SK-N-SH (cell line): ENCODE measurements at regions not wholly inside any gene's neighbourhood (a gene's known extent, or its start where the extent isn't known, plus 50 kb on each side); places are given as distances from the start of the nearest gene placed in this dataset.

Experiments used
- CTCF ChIA-PET: fragments of 300-600, 350-600 bp; formaldehyde crosslinking; extraction: SDS; loops from one replicate; lab custom pipeline; 2021; lab: Yijun Ruan, JAX
- POLR2A ChIA-PET: fragments of 350-600 bp; sonication (Branson Sonifier 250); formaldehyde crosslinking; extraction: SDS; loops from one replicate; lab custom pipeline; 2020; ENCODE audit warnings: antibody characterized with exemption, inconsistent platforms; lab: Yijun Ruan, JAX
- DNase-seq: peaks from one replicate; pipeline ENCODE4 v3.0.0; 2012
- H2AFZ ChIP-seq: fragments of 200-600 bp; sonication (generic); 2 replicates; pipeline ENCODE4 v1.8.1; 2016; ENCODE audit warnings: antibody characterized with exemption, mild to moderate bottlenecking, low read depth
- H3F3A ChIP-seq: fragments of 200-600 bp; sonication (generic); replicated peaks from 2 replicates; pipeline ENCODE3; 2016; ENCODE audit warnings: antibody characterized with exemption, mild to moderate bottlenecking; ENCODE audit not compliant: insufficient read depth
- H3K27ac ChIP-seq, 2 experiments: fragments of 200-500 bp in 1 of 2; fragments of 200-600 bp in 1 of 2; sonication (Bioruptor generic) in 1 of 2; sonication (generic), shearing (Covaris generic) in 1 of 2; 2 replicates each; pipeline versions ENCODE4 v1.5.1 to v1.6.1; 2014 to 2016; ENCODE audit warnings: low read depth in 2 of 2, inconsistent platforms in 1 of 2, low read length in 1 of 2, mild to moderate bottlenecking in 1 of 2, mixed read lengths in 1 of 2
- H3K27me3 ChIP-seq: fragments of 200-600 bp; sonication (generic), shearing (Covaris generic); 2 replicates; pipeline ENCODE4 v1.6.1; 2016; ENCODE audit warnings: mixed run types; ENCODE audit not compliant: insufficient read depth
- H3K36me3 ChIP-seq, 2 experiments: fragments of 200-500 bp in 1 of 2; fragments of 200-600 bp in 1 of 2; sonication (Bioruptor generic) in 1 of 2; sonication (generic) in 1 of 2; replicated peaks in 1 of 2; 2 replicates each; pipeline versions ENCODE3 to v1.5.1; 2014 to 2016; ENCODE audit warnings: low read length in 1 of 2, mild to moderate bottlenecking in 1 of 2; ENCODE audit not compliant: insufficient read depth in 2 of 2, control insufficient read depth in 1 of 2
- H3K4me1 ChIP-seq, 2 experiments: fragments of 200-500 bp in 1 of 2; fragments of 200-600 bp in 1 of 2; sonication (Bioruptor generic) in 1 of 2; sonication (generic), shearing (Covaris generic) in 1 of 2; 2 replicates each; pipeline versions ENCODE4 v1.5.1 to v1.6.1; 2014 to 2016; ENCODE audit warnings: low read depth in 1 of 2, low read length in 1 of 2, mixed run types in 1 of 2; ENCODE audit not compliant: insufficient read depth in 2 of 2, control insufficient read depth in 1 of 2
- H3K4me2 ChIP-seq: fragments of 200-600 bp; sonication (generic), shearing (Covaris generic); 2 replicates; pipeline ENCODE4 v1.6.1; 2017; ENCODE audit warnings: mixed run types
- H3K4me3 ChIP-seq, 2 experiments: fragments of 200-500 bp in 1 of 2; fragments of 200-600 bp in 1 of 2; sonication (Bioruptor generic) in 1 of 2; sonication (generic), shearing (Covaris generic) in 1 of 2; 2 replicates each; pipeline versions ENCODE4 v1.5.1 to v1.8.1; 2014 to 2016; ENCODE audit warnings: low read depth in 2 of 2, inconsistent platforms in 1 of 2, low read length in 1 of 2, mild to moderate bottlenecking in 1 of 2, mixed read lengths in 1 of 2, moderate library complexity in 1 of 2
- H3K79me2 ChIP-seq: fragments of 200-600 bp; sonication (generic); 2 replicates; pipeline ENCODE4 v1.8.1; 2017; ENCODE audit warnings: mild to moderate bottlenecking; ENCODE audit not compliant: insufficient read depth
- H3K9ac ChIP-seq: fragments of 200-600 bp; sonication (generic); 2 replicates; pipeline ENCODE4 v1.6.1; 2017; ENCODE audit warnings: mixed run types
- H3K9me2 ChIP-seq: fragments of 200-600 bp; sonication (generic); 2 replicates; pipeline ENCODE4 v1.6.1; 2017; ENCODE audit warnings: mixed run types
- H3K9me3 ChIP-seq: fragments of 200-600 bp; sonication (generic); 2 replicates; pipeline ENCODE4 v1.6.1; 2017; ENCODE audit warnings: mixed run types, mild to moderate bottlenecking, moderate library complexity
- H4K20me1 ChIP-seq: fragments of 200-600 bp; sonication (generic); 2 replicates; pipeline ENCODE4 v1.6.1; 2017; ENCODE audit warnings: mild to moderate bottlenecking, mixed run types; ENCODE audit not compliant: insufficient read depth
- CHD2 ChIP-seq: fragments of 150-350 bp; IDR thresholded peaks from 2 replicates; pipeline ENCODE4 v1.6.1; 2018; ENCODE audit warnings: low read length; ENCODE audit not compliant: partially characterized antibody
- ELF1 ChIP-seq: IDR thresholded peaks from 2 replicates; pipeline ENCODE4 v1.4.0; 2012
- EZH2phosphoT487 ChIP-seq: fragments of 200-600 bp; sonication (generic); IDR thresholded peaks from 2 replicates; pipeline ENCODE4 v1.6.1; 2017; ENCODE audit warnings: low read depth, mixed run types, mild to moderate bottlenecking, antibody characterized with exemption, moderate library complexity, borderline replicate concordance
- FOSL2 ChIP-seq: IDR thresholded peaks from 2 replicates; pipeline ENCODE4 v1.4.0; 2012; ENCODE audit warnings: low read depth, mild to moderate bottlenecking, moderate library complexity, borderline replicate concordance
- FOXM1 ChIP-seq: IDR thresholded peaks from 2 replicates; pipeline ENCODE4 v1.4.0; 2012; ENCODE audit warnings: low read depth, mild to moderate bottlenecking
- GABPA ChIP-seq: IDR thresholded peaks from 2 replicates; pipeline ENCODE4 v1.4.0; 2012; ENCODE audit warnings: low read depth, mild to moderate bottlenecking
- GATA2 ChIP-seq: sonication (generic); formaldehyde crosslinking; IDR thresholded peaks from 2 replicates; pipeline ENCODE4 v1.5.0; 2020; ENCODE audit warnings: mild to moderate bottlenecking, missing genetic modification reagents
- MEF2A ChIP-seq: IDR thresholded peaks from 2 replicates; pipeline ENCODE4 v1.4.0; 2012; ENCODE audit warnings: low read depth, borderline replicate concordance
- MXI1 ChIP-seq: IDR thresholded peaks from 2 replicates; pipeline ENCODE4 v1.6.1; 2012; ENCODE audit warnings: mild to moderate bottlenecking, low read depth, low read length, improper control_type of control experiment
- POLR2AphosphoS5 ChIP-seq: IDR thresholded peaks from 2 replicates; pipeline ENCODE4 v1.6.1; 2012; ENCODE audit warnings: low read depth, low read length
- RFX5 ChIP-seq: IDR thresholded peaks from 2 replicates; pipeline ENCODE4 v1.6.1; 2012; ENCODE audit warnings: mild to moderate bottlenecking, improper control_type of control experiment, low read length
- RXRA ChIP-seq: IDR thresholded peaks from 2 replicates; pipeline ENCODE4 v1.4.0; 2012; ENCODE audit warnings: low read depth, mild to moderate bottlenecking, borderline replicate concordance
- SIN3A ChIP-seq: IDR thresholded peaks from 2 replicates; pipeline ENCODE4 v1.6.1; 2012; ENCODE audit warnings: low read depth, mild to moderate bottlenecking, low read length, moderate library complexity, borderline replicate concordance
- TEAD4 ChIP-seq: IDR thresholded peaks from 2 replicates; pipeline ENCODE4 v1.4.0; 2012; ENCODE audit warnings: mild to moderate bottlenecking, borderline replicate concordance; ENCODE audit not compliant: insufficient read depth
- WGBS: methylation state at CpG from one replicate; pipeline ENCODE4 v1.1.6; 2017; ENCODE audit warnings: low lambda C conversion rate; 5-methylcytosine and 5-hydroxymethylcytosine counted together
- TF ChIP-seq, protein P1 (sequence below): IDR thresholded peaks from 2 replicates; pipeline ENCODE4 v1.4.0; 2012; ENCODE audit warnings: low read depth
- TF ChIP-seq, protein P2 (sequence below): fragments of 150-350 bp; IDR thresholded peaks from 2 replicates; pipeline ENCODE4 v1.6.1; 2016; ENCODE audit warnings: mild to moderate bottlenecking, low read depth, low read length
- TF ChIP-seq, protein P3 (sequence below): fragments of 150-350 bp; IDR thresholded peaks from 2 replicates; pipeline ENCODE4 v1.6.1; 2017; ENCODE audit warnings: antibody characterized with exemption, low read length, low read depth, borderline replicate concordance
- TF ChIP-seq, protein P4 (sequence below): IDR thresholded peaks from 2 replicates; pipeline ENCODE4 v1.4.0; 2012; ENCODE audit warnings: low read depth, borderline replicate concordance
- TF ChIP-seq, protein P5 (sequence below): IDR thresholded peaks from 2 replicates; pipeline ENCODE4 v1.6.1; 2012; ENCODE audit warnings: mild to moderate bottlenecking, low read depth, low read length, moderate library complexity

DNA sequence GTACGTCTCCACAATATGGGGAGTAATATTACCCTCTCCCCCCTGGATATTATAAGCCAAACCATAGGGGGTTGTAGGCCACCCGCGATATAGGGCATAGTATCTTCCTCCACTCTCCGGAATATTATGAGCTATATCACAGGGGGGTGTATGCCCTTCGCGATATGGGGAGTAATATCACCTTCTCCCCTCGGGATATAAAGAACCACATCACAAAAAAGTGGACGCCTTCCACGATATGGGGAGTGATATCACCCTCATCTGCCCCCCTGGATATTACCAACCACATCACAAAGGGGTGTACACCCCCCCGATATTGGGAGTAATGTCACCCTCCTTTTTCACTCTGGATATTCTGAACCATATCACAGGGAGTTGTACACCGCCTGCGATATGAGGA lies 65.5 kb upstream of the CEACAM21 start:
- Histone ChIP-seq H3K79me2 (no peaks in the 10 kb centered on the region), H3K36me3 (no peaks in the 10 kb centered on the region), H3F3A (no peaks in the 10 kb centered on the region), H3K9me3 (no peaks in the 10 kb centered on the region), H3K9ac (no peak overlapping the region), H3K27me3 (peaks cover 87% of the 10 kb centered on the region), H3K9me2 (no peaks in the 10 kb centered on the region), H3K4me2 (no peak overlapping the region), H3K4me1 (no peaks in the 10 kb centered on the region), H2AFZ (no peak overlapping the region), H3K27ac (no peak overlapping the region), H3K4me3 (no peak overlapping the region), H4K20me1 (no peaks in the 10 kb centered on the region)
- DNase-seq, result no peak
- TF ChIP-seq GABPA, result no peak
- TF ChIP-seq MXI1, result no peak
- no peak for TF ChIP-seq ELF1
- no peak for TF ChIP-seq MEF2A
- TF ChIP-seq, protein P1, sequence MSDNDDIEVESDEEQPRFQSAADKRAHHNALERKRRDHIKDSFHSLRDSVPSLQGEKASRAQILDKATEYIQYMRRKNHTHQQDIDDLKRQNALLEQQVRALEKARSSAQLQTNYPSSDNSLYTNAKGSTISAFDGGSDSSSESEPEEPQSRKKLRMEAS, result no peak
- no peak for TF ChIP-seq CHD2
- TF ChIP-seq, protein P2, sequence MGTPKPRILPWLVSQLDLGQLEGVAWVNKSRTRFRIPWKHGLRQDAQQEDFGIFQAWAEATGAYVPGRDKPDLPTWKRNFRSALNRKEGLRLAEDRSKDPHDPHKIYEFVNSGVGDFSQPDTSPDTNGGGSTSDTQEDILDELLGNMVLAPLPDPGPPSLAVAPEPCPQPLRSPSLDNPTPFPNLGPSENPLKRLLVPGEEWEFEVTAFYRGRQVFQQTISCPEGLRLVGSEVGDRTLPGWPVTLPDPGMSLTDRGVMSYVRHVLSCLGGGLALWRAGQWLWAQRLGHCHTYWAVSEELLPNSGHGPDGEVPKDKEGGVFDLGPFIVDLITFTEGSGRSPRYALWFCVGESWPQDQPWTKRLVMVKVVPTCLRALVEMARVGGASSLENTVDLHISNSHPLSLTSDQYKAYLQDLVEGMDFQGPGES, result no peak
- TF ChIP-seq EZH2phosphoT487, result no peak
- TF ChIP-seq TEAD4, result no peak
- no peak for TF ChIP-seq FOXM1
- TF ChIP-seq RFX5, result no peak
- TF ChIP-seq POLR2AphosphoS5, result no peak
- no peak for TF ChIP-seq RXRA
- no peak for TF ChIP-seq GATA2
- TF ChIP-seq, protein P3, sequence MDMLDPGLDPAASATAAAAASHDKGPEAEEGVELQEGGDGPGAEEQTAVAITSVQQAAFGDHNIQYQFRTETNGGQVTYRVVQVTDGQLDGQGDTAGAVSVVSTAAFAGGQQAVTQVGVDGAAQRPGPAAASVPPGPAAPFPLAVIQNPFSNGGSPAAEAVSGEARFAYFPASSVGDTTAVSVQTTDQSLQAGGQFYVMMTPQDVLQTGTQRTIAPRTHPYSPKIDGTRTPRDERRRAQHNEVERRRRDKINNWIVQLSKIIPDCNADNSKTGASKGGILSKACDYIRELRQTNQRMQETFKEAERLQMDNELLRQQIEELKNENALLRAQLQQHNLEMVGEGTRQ, result no peak
- TF ChIP-seq, protein P4, sequence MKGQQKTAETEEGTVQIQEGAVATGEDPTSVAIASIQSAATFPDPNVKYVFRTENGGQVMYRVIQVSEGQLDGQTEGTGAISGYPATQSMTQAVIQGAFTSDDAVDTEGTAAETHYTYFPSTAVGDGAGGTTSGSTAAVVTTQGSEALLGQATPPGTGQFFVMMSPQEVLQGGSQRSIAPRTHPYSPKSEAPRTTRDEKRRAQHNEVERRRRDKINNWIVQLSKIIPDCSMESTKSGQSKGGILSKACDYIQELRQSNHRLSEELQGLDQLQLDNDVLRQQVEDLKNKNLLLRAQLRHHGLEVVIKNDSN, result no peak
- TF ChIP-seq FOSL2, result no peak
- TF ChIP-seq SIN3A, result no peak
- TF ChIP-seq, protein P5, sequence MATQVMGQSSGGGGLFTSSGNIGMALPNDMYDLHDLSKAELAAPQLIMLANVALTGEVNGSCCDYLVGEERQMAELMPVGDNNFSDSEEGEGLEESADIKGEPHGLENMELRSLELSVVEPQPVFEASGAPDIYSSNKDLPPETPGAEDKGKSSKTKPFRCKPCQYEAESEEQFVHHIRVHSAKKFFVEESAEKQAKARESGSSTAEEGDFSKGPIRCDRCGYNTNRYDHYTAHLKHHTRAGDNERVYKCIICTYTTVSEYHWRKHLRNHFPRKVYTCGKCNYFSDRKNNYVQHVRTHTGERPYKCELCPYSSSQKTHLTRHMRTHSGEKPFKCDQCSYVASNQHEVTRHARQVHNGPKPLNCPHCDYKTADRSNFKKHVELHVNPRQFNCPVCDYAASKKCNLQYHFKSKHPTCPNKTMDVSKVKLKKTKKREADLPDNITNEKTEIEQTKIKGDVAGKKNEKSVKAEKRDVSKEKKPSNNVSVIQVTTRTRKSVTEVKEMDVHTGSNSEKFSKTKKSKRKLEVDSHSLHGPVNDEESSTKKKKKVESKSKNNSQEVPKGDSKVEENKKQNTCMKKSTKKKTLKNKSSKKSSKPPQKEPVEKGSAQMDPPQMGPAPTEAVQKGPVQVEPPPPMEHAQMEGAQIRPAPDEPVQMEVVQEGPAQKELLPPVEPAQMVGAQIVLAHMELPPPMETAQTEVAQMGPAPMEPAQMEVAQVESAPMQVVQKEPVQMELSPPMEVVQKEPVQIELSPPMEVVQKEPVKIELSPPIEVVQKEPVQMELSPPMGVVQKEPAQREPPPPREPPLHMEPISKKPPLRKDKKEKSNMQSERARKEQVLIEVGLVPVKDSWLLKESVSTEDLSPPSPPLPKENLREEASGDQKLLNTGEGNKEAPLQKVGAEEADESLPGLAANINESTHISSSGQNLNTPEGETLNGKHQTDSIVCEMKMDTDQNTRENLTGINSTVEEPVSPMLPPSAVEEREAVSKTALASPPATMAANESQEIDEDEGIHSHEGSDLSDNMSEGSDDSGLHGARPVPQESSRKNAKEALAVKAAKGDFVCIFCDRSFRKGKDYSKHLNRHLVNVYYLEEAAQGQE, result no peak
- POLR2A ChIA-PET, result no interaction called here
- WGBS, result 13% methylated on average over 12 of the region's 12 CpGs
- CTCF ChIA-PET, result no interaction called here
